ENCODE measurements at regions not wholly inside any gene's neighbourhood (a gene's known extent, or its start where the extent isn't known, plus 50 kb on each side); places are given as distances from the start of the nearest gene placed in this dataset.

DNA sequence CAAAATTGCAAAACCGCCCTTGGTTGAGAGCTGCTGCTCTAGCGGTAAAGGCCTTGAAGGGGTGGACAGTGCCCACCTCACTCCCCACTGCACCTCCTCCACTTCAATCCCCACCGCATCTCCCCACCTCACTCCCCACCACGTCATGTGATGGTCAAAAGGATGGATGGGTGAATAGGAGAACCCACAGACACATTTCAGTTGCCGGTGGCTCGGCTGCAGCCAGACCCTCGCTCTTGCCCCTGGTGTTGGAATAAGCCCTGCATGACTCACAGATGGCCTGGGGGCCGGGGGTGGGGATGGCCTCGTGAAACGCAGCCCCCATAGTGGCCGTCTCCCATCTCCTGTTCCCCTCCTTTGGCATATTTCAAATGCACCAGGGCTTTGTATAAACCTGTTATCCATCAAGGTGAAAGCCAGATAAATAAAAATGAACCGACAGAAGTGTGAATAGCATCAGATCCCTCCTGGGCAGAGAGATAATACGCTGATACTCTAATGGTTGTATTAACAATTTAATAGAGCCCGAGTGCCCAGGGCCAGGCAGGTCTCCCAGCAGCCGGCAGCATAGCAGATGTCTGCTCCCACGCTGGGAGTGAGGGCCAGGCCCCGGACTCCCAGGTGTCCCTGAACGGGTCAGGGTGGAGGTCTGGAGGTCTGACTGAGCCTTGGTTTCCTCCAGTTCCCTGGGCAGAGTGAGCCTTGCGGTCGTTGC lies 300.3 kb downstream of the NPHP4 start:
- TF ChIP-seq, protein P1, sequence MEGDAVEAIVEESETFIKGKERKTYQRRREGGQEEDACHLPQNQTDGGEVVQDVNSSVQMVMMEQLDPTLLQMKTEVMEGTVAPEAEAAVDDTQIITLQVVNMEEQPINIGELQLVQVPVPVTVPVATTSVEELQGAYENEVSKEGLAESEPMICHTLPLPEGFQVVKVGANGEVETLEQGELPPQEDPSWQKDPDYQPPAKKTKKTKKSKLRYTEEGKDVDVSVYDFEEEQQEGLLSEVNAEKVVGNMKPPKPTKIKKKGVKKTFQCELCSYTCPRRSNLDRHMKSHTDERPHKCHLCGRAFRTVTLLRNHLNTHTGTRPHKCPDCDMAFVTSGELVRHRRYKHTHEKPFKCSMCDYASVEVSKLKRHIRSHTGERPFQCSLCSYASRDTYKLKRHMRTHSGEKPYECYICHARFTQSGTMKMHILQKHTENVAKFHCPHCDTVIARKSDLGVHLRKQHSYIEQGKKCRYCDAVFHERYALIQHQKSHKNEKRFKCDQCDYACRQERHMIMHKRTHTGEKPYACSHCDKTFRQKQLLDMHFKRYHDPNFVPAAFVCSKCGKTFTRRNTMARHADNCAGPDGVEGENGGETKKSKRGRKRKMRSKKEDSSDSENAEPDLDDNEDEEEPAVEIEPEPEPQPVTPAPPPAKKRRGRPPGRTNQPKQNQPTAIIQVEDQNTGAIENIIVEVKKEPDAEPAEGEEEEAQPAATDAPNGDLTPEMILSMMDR (IDR thresholded peaks at IDR 0.05; ENCODE audit: low read length, missing control alignments) = no peak
- no peak for DNase-seq (ENCODE audit: low read depth)
- no peak overlapping the region for H3K4me3 ChIP-seq (replicated peaks; ENCODE audit: low read depth, low read length)

DNA sequence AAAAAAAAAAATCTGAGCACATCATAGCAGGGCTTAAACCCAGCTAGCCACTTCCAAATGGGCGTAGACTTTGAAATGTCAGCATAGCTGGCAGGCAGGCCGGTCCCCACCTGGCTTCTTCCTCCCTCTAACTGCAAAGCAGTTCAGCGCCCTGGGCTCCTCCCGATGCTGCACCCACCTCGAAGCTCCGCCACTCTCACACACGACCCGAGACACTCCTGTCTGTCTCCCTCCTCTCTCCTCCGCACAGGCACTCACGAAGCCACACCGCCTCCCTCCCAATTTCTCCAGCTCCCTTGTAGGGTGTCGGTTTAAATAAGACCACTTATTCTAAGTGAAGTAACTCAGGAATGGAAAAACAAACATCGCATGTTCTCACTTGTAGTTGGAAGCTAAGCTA lies 301.3 kb downstream of the NPHP4 start:
- no peak for DNase-seq (ENCODE audit: low read depth)
- no peak overlapping the region for H3K4me3 ChIP-seq (replicated peaks; ENCODE audit: low read depth, low read length)
- TF ChIP-seq, protein P1 (IDR thresholded peaks at IDR 0.05; ENCODE audit: low read length, missing control alignments) = no peak

DNA sequence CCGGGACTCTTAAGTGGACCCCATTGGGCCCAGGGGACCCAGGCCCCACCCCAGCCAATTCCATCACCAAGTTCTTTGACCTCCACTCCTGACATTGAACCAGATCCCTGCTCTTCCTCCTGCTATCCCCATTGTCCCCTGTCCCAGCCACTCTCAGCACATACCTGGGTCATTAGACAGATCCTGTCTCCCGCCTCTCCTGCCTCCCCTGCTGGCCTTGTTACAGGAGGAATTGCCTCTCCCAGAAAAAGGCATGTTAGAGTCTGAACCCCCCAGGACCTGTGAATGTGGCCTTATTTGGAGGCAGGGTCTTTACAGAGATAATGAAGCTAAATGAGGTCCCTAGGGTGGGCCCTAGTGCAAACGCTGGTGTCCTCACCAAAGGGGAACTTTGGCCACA lies 301.9 kb downstream of the NPHP4 start:
- H3K4me3 ChIP-seq (replicated peaks; ENCODE audit: low read depth, low read length) = no peak overlapping the region
- TF ChIP-seq, protein P1 (IDR thresholded peaks at IDR 0.05; ENCODE audit: low read length, missing control alignments) = no peak
- no peak for DNase-seq (ENCODE audit: low read depth)

DNA sequence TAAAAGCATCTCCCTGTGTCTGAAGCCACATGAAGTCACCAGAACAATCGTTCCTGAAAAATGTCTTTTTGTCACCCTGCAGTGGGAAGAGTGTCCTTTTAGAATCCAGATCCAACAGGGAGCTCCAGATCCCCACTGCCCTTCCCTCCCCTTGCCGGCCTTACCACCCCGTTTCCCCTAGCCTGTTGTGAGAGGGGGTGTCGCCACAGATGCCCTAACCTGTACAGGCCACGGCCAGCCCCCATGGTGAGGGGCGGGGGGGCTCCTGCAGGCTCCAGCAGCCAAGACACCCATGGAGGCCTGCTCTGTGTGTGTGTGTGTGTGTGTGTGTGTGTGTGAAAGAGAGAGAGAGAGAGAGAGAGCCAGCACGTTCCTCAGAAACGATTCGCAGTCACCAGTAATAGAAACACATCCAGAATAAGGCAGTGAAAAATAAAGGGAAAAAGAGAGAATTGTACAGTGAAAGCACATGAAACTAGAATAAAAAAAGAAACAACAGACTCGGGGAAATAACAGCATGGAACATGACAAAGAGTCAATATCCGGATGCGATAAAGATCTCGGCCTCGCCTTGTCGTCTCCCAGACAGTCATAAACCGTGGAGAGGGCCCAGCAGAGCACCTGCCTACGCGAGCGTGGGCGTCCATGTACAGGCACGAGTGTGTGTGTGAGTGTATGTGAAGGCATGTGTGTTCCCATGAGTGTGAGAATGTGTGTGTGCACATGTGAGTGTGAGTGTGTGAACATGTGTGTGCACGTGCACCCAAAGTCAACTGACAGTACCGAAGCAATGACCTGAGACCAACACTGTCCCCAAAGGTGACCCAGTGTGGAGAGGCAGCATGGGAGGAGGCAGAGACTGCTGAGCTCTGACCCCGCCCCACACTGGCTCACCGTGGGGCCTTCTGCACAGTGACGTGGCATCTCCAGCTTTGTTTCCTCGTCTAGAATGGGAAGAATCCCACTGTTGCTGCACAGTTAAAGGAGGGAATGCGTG lies 303.8 kb downstream of the NPHP4 start:
- no peak overlapping the region for H3K4me3 ChIP-seq (replicated peaks; ENCODE audit: low read depth, low read length)
- TF ChIP-seq, protein P1 (IDR thresholded peaks at IDR 0.05; ENCODE audit: low read length, missing control alignments) = no peak
- no peak for DNase-seq (ENCODE audit: low read depth)

DNA sequence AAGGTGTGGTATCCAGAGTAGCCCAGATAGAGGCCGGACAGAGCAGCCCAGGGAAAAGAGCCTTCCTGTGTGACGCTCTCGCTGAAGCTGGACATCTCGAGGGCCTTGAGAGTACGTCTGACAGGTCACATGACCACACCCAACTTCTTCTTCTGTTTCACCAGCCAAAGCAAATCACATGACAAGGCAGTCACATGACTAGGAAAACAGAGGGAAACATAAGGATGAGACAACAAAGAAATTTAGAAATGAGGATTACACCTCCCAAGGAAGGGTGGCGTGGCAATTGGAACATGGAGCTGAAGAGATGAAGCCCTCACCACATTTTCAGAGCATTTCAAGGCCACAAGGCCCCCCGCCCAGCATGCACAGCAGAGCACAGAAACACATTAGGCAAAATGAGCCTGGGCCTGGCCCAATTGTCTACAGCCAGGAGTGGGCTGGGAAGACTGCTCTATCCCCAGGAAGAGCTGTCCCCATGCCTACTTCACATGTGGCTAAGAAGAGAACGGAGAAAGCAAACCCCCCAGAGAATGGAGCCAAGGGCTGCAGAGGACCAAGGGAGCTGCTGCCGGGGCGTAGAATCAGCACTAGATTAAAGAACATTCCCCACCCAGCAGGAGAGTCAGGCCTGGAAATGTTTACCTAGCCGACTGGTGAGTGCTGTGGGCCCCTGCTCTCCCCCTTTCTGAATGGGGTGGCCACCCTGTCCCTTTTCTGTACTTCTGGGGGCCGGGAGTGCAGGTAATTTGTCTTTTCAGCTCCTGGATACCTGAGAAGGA lies 305.1 kb downstream of the NPHP4 start:
- TF ChIP-seq, protein P1 (IDR thresholded peaks at IDR 0.05; ENCODE audit: low read length, missing control alignments) = no peak
- no peak for DNase-seq (ENCODE audit: low read depth)
- no peak overlapping the region for H3K4me3 ChIP-seq (replicated peaks; ENCODE audit: low read depth, low read length)

DNA sequence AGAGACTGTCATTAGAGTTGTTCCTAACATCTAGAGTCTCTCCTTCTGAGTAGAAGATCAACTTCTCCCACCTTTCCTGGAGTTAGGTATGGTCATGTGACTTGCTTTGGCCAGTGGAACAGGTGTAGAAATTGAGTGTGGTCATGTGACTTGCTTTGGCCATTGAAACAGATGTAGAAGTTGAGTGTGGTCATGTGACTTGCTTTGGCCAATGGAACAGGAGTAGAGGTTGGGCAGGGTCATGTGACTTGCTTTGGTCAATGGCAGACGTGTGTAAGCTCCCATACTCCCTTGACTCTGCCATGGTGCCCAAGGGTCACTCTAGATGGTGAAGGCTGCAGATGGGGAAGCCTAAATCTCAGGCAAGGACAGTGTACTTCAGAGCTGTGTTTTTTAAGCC lies 306.0 kb downstream of the NPHP4 start:
- no peak for DNase-seq (ENCODE audit: low read depth)
- TF ChIP-seq, protein P1 (IDR thresholded peaks at IDR 0.05; ENCODE audit: low read length, missing control alignments) = no peak
- no peak overlapping the region for H3K4me3 ChIP-seq (replicated peaks; ENCODE audit: low read depth, low read length)

All from fibroblast of pulmonary artery (primary cell).